GM12891 (cell line): ENCODE measurements at regions not wholly inside any gene's neighbourhood (a gene's known extent, or its start where the extent isn't known, plus 50 kb on each side); places are given as distances from the start of the nearest gene placed in this dataset.

Experiments
- POLR2A ChIP-seq: IDR thresholded peaks from 2 replicates; pipeline ENCODE4 v1.6.1; 2011; ENCODE audit warnings: low read depth, low read length, control low read depth
- POLR2AphosphoS5 ChIP-seq: IDR thresholded peaks from 2 replicates; pipeline ENCODE4 v1.6.1; 2011; ENCODE audit warnings: low read depth, low read length, control low read depth

GRCh38 chr9:74348777-74349176 lies 148.4 kb upstream of the RORB start:
- TF ChIP-seq POLR2A = no peak
- no peak for TF ChIP-seq POLR2AphosphoS5
